K562 (cell line): ENCODE measurements at regions not wholly inside any gene's neighbourhood (a gene's known extent, or its start where the extent isn't known, plus 50 kb on each side); places are given as distances from the start of the nearest gene placed in this dataset.

Experiments used
- ATAC-seq: fragments of 200-7000 bp; cut with Tn5 transposase; 3 replicates; pipeline ENCODE4 v1.9.1; 2020; ENCODE audit warnings: moderate library complexity
- BruUV-seq: library from RNA; stranded (reverse); fragments of 400-500 nt; replicated peaks from 2 replicates; lab custom pipeline; 2021; lab: Mats Ljungman, UMichigan
- CTCF ChIA-PET: fragments of 300-600 bp; formaldehyde crosslinking; extraction: SDS; loops from one replicate; lab custom pipeline; 2021; ENCODE audit warnings: low intra/inter-chr PET ratio; lab: Yijun Ruan, JAX
- POLR2A ChIA-PET: fragments of 300-600, 350-650 bp; sonication (Branson Sonifier 250); formaldehyde crosslinking; extraction: SDS; loops from one replicate; lab custom pipeline; 2021; ENCODE audit warnings: antibody characterized with exemption, inconsistent platforms; lab: Yijun Ruan, JAX
- DNase-seq, 4 experiments: peaks; one replicate each; pipeline versions ENCODE4 v3.0.0 to v3.0.0-alpha.2; 2011 to 2018; ENCODE audit warnings: low spot score in 3 of 4, mixed read lengths in 3 of 4; ENCODE audit errors: extremely low read depth in 1 of 4
- FAIRE-seq: peaks from 2 replicates; lab custom pipeline; 2011; peaks lifted over from hg19 to GRCh38; lab: Jason Lieb, UNC
- H2AFZ ChIP-seq: 2 replicates; pipeline ENCODE4 v1.6.0; 2011; ENCODE audit warnings: low read depth, low read length, control low read depth, inconsistent platforms
- H3K27ac ChIP-seq: fragments of 200-600 bp; 3 replicates; pipeline ENCODE4 v1.8.0; 2011; ENCODE audit warnings: low read depth, mild to moderate bottlenecking, control low read depth, inconsistent platforms, low read length, moderate library complexity, mixed read lengths; ENCODE audit errors: extremely low read depth
- H3K27me3 ChIP-seq, 2 experiments: fragments of 300-600 bp in 1 of 2; 2 replicates in 1 of 2; 3 replicates in 1 of 2; pipeline versions ENCODE4 v1.6.0 to v1.8.0; 2011; ENCODE audit warnings: inconsistent platforms in 2 of 2, low read length in 2 of 2, mild to moderate bottlenecking in 1 of 2, mixed read lengths in 1 of 2, moderate library complexity in 1 of 2; ENCODE audit not compliant: control insufficient read depth in 2 of 2, insufficient read depth in 2 of 2
- H3K36me3 ChIP-seq: fragments of 300-600 bp; 3 replicates; pipeline ENCODE4 v1.8.0; 2011; ENCODE audit warnings: mild to moderate bottlenecking, low read length, inconsistent platforms; ENCODE audit not compliant: control insufficient read depth, insufficient read depth
- H3K4me1 ChIP-seq, 2 experiments: fragments of 200-600 bp in 1 of 2; replicated peaks in 1 of 2; 2 replicates in 1 of 2; 3 replicates in 1 of 2; pipeline versions ENCODE4 v1.5.1 to v1.8.0; 2011; ENCODE audit warnings: inconsistent platforms in 2 of 2, low read length in 2 of 2, mild to moderate bottlenecking in 1 of 2, mixed read lengths in 1 of 2, moderate library complexity in 1 of 2; ENCODE audit not compliant: control insufficient read depth in 2 of 2, insufficient read depth in 2 of 2
- H3K4me2 ChIP-seq: 2 replicates; pipeline ENCODE4 v1.6.1; 2011; ENCODE audit warnings: low read length, control low read depth, inconsistent platforms, mixed read lengths; ENCODE audit not compliant: insufficient read depth
- H3K4me3 ChIP-seq: fragments of 200-600 bp; sonication (generic), shearing (Covaris generic); 2 replicates; pipeline ENCODE4 v1.5.1; 2016; ENCODE audit warnings: control low read depth, inconsistent platforms
- H3K79me2 ChIP-seq: fragments of 200-600 bp; 3 replicates; pipeline ENCODE4 v1.8.0; 2011; ENCODE audit warnings: low read length, inconsistent platforms; ENCODE audit not compliant: control insufficient read depth, insufficient read depth
- H3K9ac ChIP-seq, 2 experiments: 2 replicates each; pipeline versions ENCODE4 v1.6.0 to v1.6.1; 2011; ENCODE audit warnings: low read depth in 2 of 2, low read length in 2 of 2, control low read depth in 1 of 2, inconsistent platforms in 1 of 2, mild to moderate bottlenecking in 1 of 2, mixed read lengths in 1 of 2; ENCODE audit not compliant: insufficient read depth in 1 of 2
- H3K9me1 ChIP-seq: one replicate; pipeline ENCODE4 v1.6.0; 2011; ENCODE audit warnings: inconsistent platforms, mild to moderate bottlenecking, low read length, moderate library complexity; ENCODE audit not compliant: control insufficient read depth, insufficient read depth
- H3K9me3 ChIP-seq: replicated peaks from 2 replicates; pipeline ENCODE4 v1.5.1; 2011; ENCODE audit warnings: low read depth, low read length, inconsistent platforms; ENCODE audit not compliant: control insufficient read depth, insufficient read depth
- H4K20me1 ChIP-seq: replicated peaks from 2 replicates; pipeline ENCODE4 v1.6.1; 2011; ENCODE audit warnings: low read length, inconsistent platforms, mixed read lengths; ENCODE audit not compliant: control insufficient read depth, insufficient read depth
- BDP1 ChIP-seq: IDR thresholded peaks from 3 replicates; pipeline ENCODE4 v1.6.1; 2011; ENCODE audit not compliant: insufficient read length, insufficient read depth
- CBX2 ChIP-seq: fragments of 200-600 bp; sonication (generic); IDR thresholded peaks from one replicate; pipeline ENCODE4 v1.6.1; 2012; ENCODE audit warnings: mild to moderate bottlenecking, low read length, inconsistent platforms; ENCODE audit not compliant: insufficient read depth, poor library complexity, severe bottlenecking
- HDGF ChIP-seq: fragments of 450-650 bp; IDR thresholded peaks from 2 replicates; pipeline ENCODE4 v1.6.1; 2016
- ILF3 ChIP-seq: fragments of 450-650 bp; IDR thresholded peaks from 2 replicates; pipeline ENCODE4 v1.6.1; 2018; ENCODE audit warnings: antibody characterized with exemption, mild to moderate bottlenecking, moderate library complexity, borderline replicate concordance
- LEF1 ChIP-seq: fragments of 450-650 bp; IDR thresholded peaks from 2 replicates; pipeline ENCODE4 v1.6.1; 2016; ENCODE audit warnings: mild to moderate bottlenecking
- NFYB ChIP-seq: IDR thresholded peaks from 2 replicates; pipeline ENCODE4 v1.6.1; 2011; ENCODE audit warnings: mild to moderate bottlenecking, moderate library complexity; ENCODE audit not compliant: insufficient read length; ENCODE audit errors: extremely low read depth
- RUNX1 ChIP-seq: sonication (generic); IDR thresholded peaks from 2 replicates; pipeline ENCODE4 v1.6.1; 2016; ENCODE audit warnings: antibody characterized with exemption, low read depth
- SUPT5H ChIP-seq: fragments of 450-650 bp; IDR thresholded peaks from 2 replicates; pipeline ENCODE4 v1.6.1; 2016
- ZNF175 ChIP-seq: fragments of 200-800 bp; sonication (Bioruptor generic); IDR thresholded peaks from 2 replicates; pipeline ENCODE4 v1.6.1; 2016; ENCODE audit warnings: low read depth, mild to moderate bottlenecking, missing genetic modification characterization, missing compliant biosample characterization
- WGBS: fragments of 100-300 bp; shearing (Covaris generic); methylation state at CpG from one replicate; pipeline ENCODE4 v1.1.6; 2016; ENCODE audit warnings: low coverage, mixed read lengths; ENCODE audit not compliant: insufficient coverage; ENCODE audit errors: missing lambda C conversion rate; 5-methylcytosine and 5-hydroxymethylcytosine counted together
- in situ Hi-C: fragments of 300-500 bp; cut with MboI; formaldehyde crosslinking; loops from 4 replicates; pipeline ENCODE4 v1.15.0; 2018; ENCODE audit warnings: inconsistent platforms, mixed read lengths
- intact Hi-C: fragments of 100-400 bp; cut with micrococcal nuclease; formaldehyde crosslinking; loops from 2 replicates; pipeline ENCODE4 v1.14.2; 2022
- TF ChIP-seq, protein P1 (sequence below): IDR thresholded peaks from 2 replicates; pipeline ENCODE4 v1.6.1; 2014; ENCODE audit warnings: antibody characterized with exemption
- TF ChIP-seq, protein P2 (sequence below): fragments of 250-450 bp; sonication (Bioruptor Pico); IDR thresholded peaks from 2 replicates; pipeline ENCODE4 v1.4.0; 2020; ENCODE audit warnings: mild to moderate bottlenecking, moderate library complexity
- TF ChIP-seq, protein P3 (sequence below): fragments of 200-800 bp; sonication (Bioruptor generic); IDR thresholded peaks from 2 replicates; pipeline ENCODE4 v1.6.1; 2016; ENCODE audit warnings: missing genetic modification characterization, missing compliant biosample characterization
- TF ChIP-seq, protein P4 (sequence below): sonication (generic); IDR thresholded peaks from 2 replicates; pipeline ENCODE4 v1.6.1; 2016

DNA sequence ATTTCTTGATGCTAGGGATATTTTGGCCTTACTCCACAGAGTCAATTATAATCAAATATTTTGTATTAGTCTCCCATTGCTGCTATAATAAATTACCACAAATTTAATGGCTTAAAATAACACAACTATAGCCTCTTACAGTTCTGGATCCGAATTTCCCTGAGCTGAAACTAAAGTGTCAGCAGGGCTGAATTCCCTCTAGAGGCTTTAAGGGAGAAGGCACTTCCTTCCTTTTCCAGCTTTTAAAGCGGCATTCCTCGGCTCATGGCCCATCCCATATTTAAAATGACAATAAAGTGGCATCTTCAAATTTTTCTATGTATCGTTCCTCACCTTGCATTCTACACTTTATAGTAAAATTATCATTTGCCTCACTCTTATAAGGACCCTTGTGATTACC is 421.4 kb upstream of the ZWINT start:
- intact Hi-C loops, result no loop called here
- no peaks in the 10 kb centered on the region for H3K9me1 ChIP-seq
- in situ Hi-C loops, result no loop called here
- H3K4me2 ChIP-seq, result no peak overlapping the region
- H3K27ac ChIP-seq, result no peak overlapping the region
- ChIA-PET CTCF (no interaction called here), POLR2A (no interaction called here)
- H3K36me3 ChIP-seq, result no peaks in the 10 kb centered on the region
- 0% methylated on average over 4 of the region's 4 CpGs for WGBS
- H3K4me3 ChIP-seq, result no peak overlapping the region
- no peak for ATAC-seq
- TF ChIP-seq RUNX1 (no peak), CBX2 (no peak), BDP1 (no peak), ZNF175 (CRISPR knock-in tag) (no peak), NFYB (no peak), SUPT5H (no peak), ILF3 (no peak), LEF1 (no peak), HDGF (no peak)
- TF ChIP-seq, protein P1, sequence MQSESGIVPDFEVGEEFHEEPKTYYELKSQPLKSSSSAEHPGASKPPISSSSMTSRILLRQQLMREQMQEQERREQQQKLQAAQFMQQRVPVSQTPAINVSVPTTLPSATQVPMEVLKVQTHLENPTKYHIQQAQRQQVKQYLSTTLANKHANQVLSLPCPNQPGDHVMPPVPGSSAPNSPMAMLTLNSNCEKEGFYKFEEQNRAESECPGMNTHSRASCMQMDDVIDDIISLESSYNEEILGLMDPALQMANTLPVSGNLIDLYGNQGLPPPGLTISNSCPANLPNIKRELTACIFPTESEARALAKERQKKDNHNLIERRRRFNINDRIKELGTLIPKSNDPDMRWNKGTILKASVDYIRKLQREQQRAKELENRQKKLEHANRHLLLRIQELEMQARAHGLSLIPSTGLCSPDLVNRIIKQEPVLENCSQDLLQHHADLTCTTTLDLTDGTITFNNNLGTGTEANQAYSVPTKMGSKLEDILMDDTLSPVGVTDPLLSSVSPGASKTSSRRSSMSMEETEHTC, result no peak
- TF ChIP-seq, protein P2, sequence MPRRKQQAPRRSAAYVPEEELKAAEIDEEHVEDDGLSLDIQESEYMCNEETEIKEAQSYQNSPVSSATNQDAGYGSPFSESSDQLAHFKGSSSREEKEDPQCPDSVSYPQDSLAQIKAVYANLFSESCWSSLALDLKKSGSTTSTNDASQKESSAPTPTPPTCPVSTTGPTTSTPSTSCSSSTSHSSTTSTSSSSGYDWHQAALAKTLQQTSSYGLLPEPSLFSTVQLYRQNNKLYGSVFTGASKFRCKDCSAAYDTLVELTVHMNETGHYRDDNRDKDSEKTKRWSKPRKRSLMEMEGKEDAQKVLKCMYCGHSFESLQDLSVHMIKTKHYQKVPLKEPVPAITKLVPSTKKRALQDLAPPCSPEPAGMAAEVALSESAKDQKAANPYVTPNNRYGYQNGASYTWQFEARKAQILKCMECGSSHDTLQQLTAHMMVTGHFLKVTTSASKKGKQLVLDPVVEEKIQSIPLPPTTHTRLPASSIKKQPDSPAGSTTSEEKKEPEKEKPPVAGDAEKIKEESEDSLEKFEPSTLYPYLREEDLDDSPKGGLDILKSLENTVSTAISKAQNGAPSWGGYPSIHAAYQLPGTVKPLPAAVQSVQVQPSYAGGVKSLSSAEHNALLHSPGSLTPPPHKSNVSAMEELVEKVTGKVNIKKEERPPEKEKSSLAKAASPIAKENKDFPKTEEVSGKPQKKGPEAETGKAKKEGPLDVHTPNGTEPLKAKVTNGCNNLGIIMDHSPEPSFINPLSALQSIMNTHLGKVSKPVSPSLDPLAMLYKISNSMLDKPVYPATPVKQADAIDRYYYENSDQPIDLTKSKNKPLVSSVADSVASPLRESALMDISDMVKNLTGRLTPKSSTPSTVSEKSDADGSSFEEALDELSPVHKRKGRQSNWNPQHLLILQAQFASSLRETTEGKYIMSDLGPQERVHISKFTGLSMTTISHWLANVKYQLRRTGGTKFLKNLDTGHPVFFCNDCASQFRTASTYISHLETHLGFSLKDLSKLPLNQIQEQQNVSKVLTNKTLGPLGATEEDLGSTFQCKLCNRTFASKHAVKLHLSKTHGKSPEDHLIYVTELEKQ (CRISPR knock-in tag), result no peak
- TF ChIP-seq, protein P3, sequence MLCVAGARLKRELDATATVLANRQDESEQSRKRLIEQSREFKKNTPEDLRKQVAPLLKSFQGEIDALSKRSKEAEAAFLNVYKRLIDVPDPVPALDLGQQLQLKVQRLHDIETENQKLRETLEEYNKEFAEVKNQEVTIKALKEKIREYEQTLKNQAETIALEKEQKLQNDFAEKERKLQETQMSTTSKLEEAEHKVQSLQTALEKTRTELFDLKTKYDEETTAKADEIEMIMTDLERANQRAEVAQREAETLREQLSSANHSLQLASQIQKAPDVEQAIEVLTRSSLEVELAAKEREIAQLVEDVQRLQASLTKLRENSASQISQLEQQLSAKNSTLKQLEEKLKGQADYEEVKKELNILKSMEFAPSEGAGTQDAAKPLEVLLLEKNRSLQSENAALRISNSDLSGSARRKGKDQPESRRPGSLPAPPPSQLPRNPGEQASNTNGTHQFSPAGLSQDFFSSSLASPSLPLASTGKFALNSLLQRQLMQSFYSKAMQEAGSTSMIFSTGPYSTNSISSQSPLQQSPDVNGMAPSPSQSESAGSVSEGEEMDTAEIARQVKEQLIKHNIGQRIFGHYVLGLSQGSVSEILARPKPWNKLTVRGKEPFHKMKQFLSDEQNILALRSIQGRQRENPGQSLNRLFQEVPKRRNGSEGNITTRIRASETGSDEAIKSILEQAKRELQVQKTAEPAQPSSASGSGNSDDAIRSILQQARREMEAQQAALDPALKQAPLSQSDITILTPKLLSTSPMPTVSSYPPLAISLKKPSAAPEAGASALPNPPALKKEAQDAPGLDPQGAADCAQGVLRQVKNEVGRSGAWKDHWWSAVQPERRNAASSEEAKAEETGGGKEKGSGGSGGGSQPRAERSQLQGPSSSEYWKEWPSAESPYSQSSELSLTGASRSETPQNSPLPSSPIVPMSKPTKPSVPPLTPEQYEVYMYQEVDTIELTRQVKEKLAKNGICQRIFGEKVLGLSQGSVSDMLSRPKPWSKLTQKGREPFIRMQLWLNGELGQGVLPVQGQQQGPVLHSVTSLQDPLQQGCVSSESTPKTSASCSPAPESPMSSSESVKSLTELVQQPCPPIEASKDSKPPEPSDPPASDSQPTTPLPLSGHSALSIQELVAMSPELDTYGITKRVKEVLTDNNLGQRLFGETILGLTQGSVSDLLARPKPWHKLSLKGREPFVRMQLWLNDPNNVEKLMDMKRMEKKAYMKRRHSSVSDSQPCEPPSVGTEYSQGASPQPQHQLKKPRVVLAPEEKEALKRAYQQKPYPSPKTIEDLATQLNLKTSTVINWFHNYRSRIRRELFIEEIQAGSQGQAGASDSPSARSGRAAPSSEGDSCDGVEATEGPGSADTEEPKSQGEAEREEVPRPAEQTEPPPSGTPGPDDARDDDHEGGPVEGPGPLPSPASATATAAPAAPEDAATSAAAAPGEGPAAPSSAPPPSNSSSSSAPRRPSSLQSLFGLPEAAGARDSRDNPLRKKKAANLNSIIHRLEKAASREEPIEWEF (CRISPR knock-in tag), result no peak
- TF ChIP-seq, protein P4, sequence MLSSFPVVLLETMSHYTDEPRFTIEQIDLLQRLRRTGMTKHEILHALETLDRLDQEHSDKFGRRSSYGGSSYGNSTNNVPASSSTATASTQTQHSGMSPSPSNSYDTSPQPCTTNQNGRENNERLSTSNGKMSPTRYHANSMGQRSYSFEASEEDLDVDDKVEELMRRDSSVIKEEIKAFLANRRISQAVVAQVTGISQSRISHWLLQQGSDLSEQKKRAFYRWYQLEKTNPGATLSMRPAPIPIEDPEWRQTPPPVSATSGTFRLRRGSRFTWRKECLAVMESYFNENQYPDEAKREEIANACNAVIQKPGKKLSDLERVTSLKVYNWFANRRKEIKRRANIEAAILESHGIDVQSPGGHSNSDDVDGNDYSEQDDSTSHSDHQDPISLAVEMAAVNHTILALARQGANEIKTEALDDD, result no peak
- DNase-seq, result no peak
- H3K27me3 ChIP-seq, result no peaks in the 10 kb centered on the region
- no TSS peak for BruUV-seq
- no peaks in the 10 kb centered on the region for H4K20me1 ChIP-seq
- no peak overlapping the region for H3K9ac ChIP-seq
- H3K79me2 ChIP-seq, result no peaks in the 10 kb centered on the region
- H2AFZ ChIP-seq, result no peak overlapping the region
- H3K4me1 ChIP-seq, result no peaks in the 10 kb centered on the region
- FAIRE-seq, result no peak
- no peaks in the 10 kb centered on the region for H3K9me3 ChIP-seq
